SK-N-SH (cell line): ENCODE measurements at regions not wholly inside any gene's neighbourhood (a gene's known extent, or its start where the extent isn't known, plus 50 kb on each side); places are given as distances from the start of the nearest gene placed in this dataset.

Source experiments
- CTCF ChIP-seq: fragments of 200-600 bp; sonication (generic); IDR thresholded peaks from 2 replicates; pipeline ENCODE4 v1.6.1; 2017; ENCODE audit warnings: antibody characterized with exemption, mild to moderate bottlenecking, moderate library complexity
- EP300 ChIP-seq, 2 experiments: IDR thresholded peaks; 2 replicates each; pipeline versions ENCODE4 v1.4.0 to v1.6.1; 2012; ENCODE audit warnings: borderline replicate concordance in 1 of 2, low read depth in 1 of 2, low read length in 1 of 2
- POLR2AphosphoS5 ChIP-seq: IDR thresholded peaks from 2 replicates; pipeline ENCODE4 v1.6.1; 2012; ENCODE audit warnings: low read depth, low read length
- RFX5 ChIP-seq: IDR thresholded peaks from 2 replicates; pipeline ENCODE4 v1.6.1; 2012; ENCODE audit warnings: mild to moderate bottlenecking, improper control_type of control experiment, low read length
- SIN3A ChIP-seq: IDR thresholded peaks from 2 replicates; pipeline ENCODE4 v1.6.1; 2012; ENCODE audit warnings: low read depth, mild to moderate bottlenecking, low read length, moderate library complexity, borderline replicate concordance
- TF ChIP-seq, protein P1 (sequence below): IDR thresholded peaks from 2 replicates; pipeline ENCODE4 v1.4.0; 2012; ENCODE audit warnings: low read depth

DNA sequence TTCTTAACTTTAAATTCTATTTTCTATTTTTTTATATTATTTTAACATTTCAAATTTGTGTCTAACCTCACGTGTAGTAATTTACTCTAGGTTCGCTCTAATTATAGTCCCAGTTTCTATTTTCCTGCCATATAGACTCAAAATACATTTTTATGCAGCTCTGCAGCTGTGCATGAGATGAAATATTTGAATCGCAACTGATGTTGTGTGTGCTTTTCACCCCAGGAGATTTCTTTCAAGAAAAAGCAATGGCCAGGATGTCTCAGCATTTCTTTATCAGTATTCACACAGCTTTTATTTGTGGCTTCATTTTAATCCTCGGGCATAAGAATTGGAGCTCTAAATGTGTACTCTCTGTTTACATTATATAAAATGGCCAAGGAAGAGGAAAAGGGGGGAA is 157.6 kb downstream of the HDGFL1 start:
- no peak for TF ChIP-seq SIN3A
- TF ChIP-seq, protein P1, sequence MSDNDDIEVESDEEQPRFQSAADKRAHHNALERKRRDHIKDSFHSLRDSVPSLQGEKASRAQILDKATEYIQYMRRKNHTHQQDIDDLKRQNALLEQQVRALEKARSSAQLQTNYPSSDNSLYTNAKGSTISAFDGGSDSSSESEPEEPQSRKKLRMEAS, result no peak
- TF ChIP-seq POLR2AphosphoS5, result no peak
- no peak for TF ChIP-seq CTCF
- TF ChIP-seq EP300 (IDR thresholded peaks at IDR 0.05; ENCODE audit: borderline replicate concordance in 1 of 2, low read depth in 1 of 2, low read length in 1 of 2), result no peak
- no peak for TF ChIP-seq RFX5
